KMS-11 (cell line): ENCODE measurements at regions not wholly inside any gene's neighbourhood (a gene's known extent, or its start where the extent isn't known, plus 50 kb on each side); places are given as distances from the start of the nearest gene placed in this dataset.

Experiments used
- H2AFZ ChIP-seq: fragments of 200-600 bp; sonication (generic); 2 replicates; pipeline ENCODE4 v1.6.1; 2016; ENCODE audit warnings: antibody characterized with exemption, mixed run types, low read depth
- H3K27ac ChIP-seq: fragments of 200-600 bp; sonication (generic); 2 replicates; pipeline ENCODE4 v1.6.1; 2016; ENCODE audit warnings: mild to moderate bottlenecking, mixed run types
- H3K27me3 ChIP-seq: fragments of 200-600 bp; sonication (generic); 2 replicates; pipeline ENCODE4 v1.6.1; 2017; ENCODE audit warnings: mild to moderate bottlenecking, low read depth, mixed run types, moderate library complexity; ENCODE audit not compliant: insufficient read depth
- H3K36me3 ChIP-seq: fragments of 200-600 bp; sonication (generic); 2 replicates; pipeline ENCODE4 v1.6.1; 2017; ENCODE audit warnings: mild to moderate bottlenecking, mixed run types; ENCODE audit not compliant: insufficient read depth
- H3K4me1 ChIP-seq: fragments of 200-600 bp; sonication (generic); 2 replicates; pipeline ENCODE4 v1.6.1; 2016; ENCODE audit warnings: mild to moderate bottlenecking, low read depth, mixed run types; ENCODE audit not compliant: poor library complexity, severe bottlenecking
- H3K4me2 ChIP-seq: fragments of 200-600 bp; sonication (generic); 2 replicates; pipeline ENCODE4 v1.7.0; 2016; ENCODE audit warnings: mild to moderate bottlenecking, mixed run types
- H3K4me3 ChIP-seq: fragments of 200-600 bp; sonication (generic); IDR thresholded peaks from 2 replicates; pipeline ENCODE4 v1.6.1; 2017; ENCODE audit warnings: low read depth, low read length, mixed read lengths; ENCODE audit not compliant: insufficient read depth
- H3K79me2 ChIP-seq: fragments of 200-600 bp; sonication (generic); 2 replicates; pipeline ENCODE4 v1.6.1; 2016; ENCODE audit warnings: low read depth, mixed run types; ENCODE audit not compliant: insufficient read depth
- H3K9ac ChIP-seq: fragments of 200-600 bp; sonication (generic); 2 replicates; pipeline ENCODE4 v1.6.1; 2016; ENCODE audit warnings: mild to moderate bottlenecking, mixed run types
- H4K20me1 ChIP-seq: fragments of 200-600 bp; sonication (generic); 2 replicates; pipeline ENCODE4 v1.6.1; 2016; ENCODE audit warnings: mild to moderate bottlenecking, mixed run types; ENCODE audit not compliant: insufficient read depth
- TF ChIP-seq, protein P1 (sequence below): fragments of 200-600 bp; sonication (generic); conservative IDR thresholded peaks from 2 replicates; pipeline ENCODE4 v1.6.1; 2017; ENCODE audit warnings: low read depth, mild to moderate bottlenecking, antibody characterized with exemption, low read length, moderate library complexity, mixed read lengths

GRCh38 chr4:24202579-24202978 is 312.7 kb upstream of the PPARGC1A start:
- Histone ChIP-seq H4K20me1 (no peaks in the 10 kb centered on the region), H3K79me2 (no peaks in the 10 kb centered on the region), H3K36me3 (no peaks in the 10 kb centered on the region), H2AFZ (no peak overlapping the region), H3K27ac (no peak overlapping the region), H3K9ac (no peak overlapping the region), H3K4me2 (no peak overlapping the region), H3K4me1 (peaks cover 23% of the 10 kb centered on the region), H3K4me3 (no peak overlapping the region), H3K27me3 (no peaks in the 10 kb centered on the region)
- TF ChIP-seq, protein P1, sequence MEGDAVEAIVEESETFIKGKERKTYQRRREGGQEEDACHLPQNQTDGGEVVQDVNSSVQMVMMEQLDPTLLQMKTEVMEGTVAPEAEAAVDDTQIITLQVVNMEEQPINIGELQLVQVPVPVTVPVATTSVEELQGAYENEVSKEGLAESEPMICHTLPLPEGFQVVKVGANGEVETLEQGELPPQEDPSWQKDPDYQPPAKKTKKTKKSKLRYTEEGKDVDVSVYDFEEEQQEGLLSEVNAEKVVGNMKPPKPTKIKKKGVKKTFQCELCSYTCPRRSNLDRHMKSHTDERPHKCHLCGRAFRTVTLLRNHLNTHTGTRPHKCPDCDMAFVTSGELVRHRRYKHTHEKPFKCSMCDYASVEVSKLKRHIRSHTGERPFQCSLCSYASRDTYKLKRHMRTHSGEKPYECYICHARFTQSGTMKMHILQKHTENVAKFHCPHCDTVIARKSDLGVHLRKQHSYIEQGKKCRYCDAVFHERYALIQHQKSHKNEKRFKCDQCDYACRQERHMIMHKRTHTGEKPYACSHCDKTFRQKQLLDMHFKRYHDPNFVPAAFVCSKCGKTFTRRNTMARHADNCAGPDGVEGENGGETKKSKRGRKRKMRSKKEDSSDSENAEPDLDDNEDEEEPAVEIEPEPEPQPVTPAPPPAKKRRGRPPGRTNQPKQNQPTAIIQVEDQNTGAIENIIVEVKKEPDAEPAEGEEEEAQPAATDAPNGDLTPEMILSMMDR = no peak

DNA sequence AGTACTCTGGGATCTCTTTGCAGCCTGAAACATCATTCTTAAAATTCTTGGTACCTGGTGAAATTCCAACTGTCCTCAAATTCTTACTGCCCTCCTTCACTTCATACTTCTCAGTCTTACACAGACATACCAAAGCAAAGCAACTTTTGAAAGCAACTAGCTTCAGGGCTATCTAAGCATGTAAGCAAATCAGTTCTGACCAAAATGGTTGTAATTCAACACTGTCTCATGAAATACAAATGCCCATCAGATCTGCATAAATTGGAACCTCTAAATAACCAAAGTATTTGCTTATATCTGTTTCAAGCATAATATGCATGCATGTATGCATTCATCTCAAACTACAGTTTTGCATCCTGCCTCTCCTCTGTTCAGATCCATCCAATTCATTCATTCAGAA is 308.1 kb upstream of the PPARGC1A start:
- Histone ChIP-seq H3K4me1 (peaks cover 9% of the 10 kb centered on the region), H3K9ac (no peak overlapping the region), H3K4me2 (no peak overlapping the region), H4K20me1 (no peaks in the 10 kb centered on the region), H3K4me3 (no peak overlapping the region), H3K36me3 (no peaks in the 10 kb centered on the region), H3K27me3 (no peaks in the 10 kb centered on the region), H3K79me2 (no peaks in the 10 kb centered on the region), H3K27ac (no peak overlapping the region), H2AFZ (no peak overlapping the region)
- TF ChIP-seq, protein P1 = no peak

GRCh38 chr4:24196785-24197184 is 306.9 kb upstream of the PPARGC1A start:
- Histone ChIP-seq H3K4me1 (peaks cover 6% of the 10 kb centered on the region), H2AFZ (no peak overlapping the region), H3K4me3 (no peak overlapping the region), H3K27me3 (no peaks in the 10 kb centered on the region), H3K79me2 (no peaks in the 10 kb centered on the region), H3K36me3 (no peaks in the 10 kb centered on the region), H4K20me1 (no peaks in the 10 kb centered on the region), H3K4me2 (no peak overlapping the region), H3K9ac (no peak overlapping the region), H3K27ac (no peak overlapping the region)
- TF ChIP-seq, protein P1 = no peak

GRCh38 chr4:24195991-24196736 is 306.3 kb upstream of the PPARGC1A start:
- Histone ChIP-seq H3K36me3 (no peaks in the 10 kb centered on the region), H3K27me3 (no peaks in the 10 kb centered on the region), H3K4me1 (peaks cover 4% of the 10 kb centered on the region), H2AFZ (no peak overlapping the region), H3K4me2 (no peak overlapping the region), H3K79me2 (no peaks in the 10 kb centered on the region), H3K4me3 (no peak overlapping the region), H3K9ac (no peak overlapping the region), H4K20me1 (no peaks in the 10 kb centered on the region), H3K27ac (no peak overlapping the region)
- TF ChIP-seq, protein P1 = no peak
